NCI-H446 treated with DMSO at 0.1 percent for 48 hours (cell line): ENCODE measurements at regions not wholly inside any gene's neighbourhood (a gene's known extent, or its start where the extent isn't known, plus 50 kb on each side); places are given as distances from the start of the nearest gene placed in this dataset.

Source experiments
- DNase-seq: peaks from one replicate; lab custom pipeline; 2025; lab: John Stamatoyannopoulos, UW

- no peak for DNase-seq
Measured at GRCh38 chr5:118778941-118779340, 209.4 kb downstream of the DTWD2 start.

- DNase-seq: no peak
Measured at GRCh38 chr5:118777189-118777736, 211.1 kb downstream of the DTWD2 start.

GRCh38 chr5:118776755-118777154, 211.6 kb downstream of the DTWD2 start:
- DNase-seq: no peak

GRCh38 chr5:118775790-118776499, 212.4 kb downstream of the DTWD2 start:
- no peak for DNase-seq

GRCh38 chr5:118768607-118769175, 219.7 kb downstream of the DTWD2 start:
- DNase-seq: no peak

GRCh38 chr5:118762291-118762690, 226.1 kb downstream of the DTWD2 start:
- DNase-seq: no peak

GRCh38 chr5:118761814-118762213, 226.5 kb downstream of the DTWD2 start:
- no peak for DNase-seq

GRCh38 chr5:118752969-118753368, 235.4 kb downstream of the DTWD2 start:
- DNase-seq: no peak

- DNase-seq: no peak
Measured at GRCh38 chr5:118736396-118736795, 252.0 kb downstream of the DTWD2 start.

GRCh38 chr5:118733394-118733793, 255.0 kb downstream of the DTWD2 start:
- DNase-seq: no peak

GRCh38 chr5:118728191-118728590, 260.2 kb downstream of the DTWD2 start:
- no peak for DNase-seq

GRCh38 chr5:118726891-118727290, 261.5 kb downstream of the DTWD2 start:
- DNase-seq: no peak

- DNase-seq: no peak
Measured at GRCh38 chr5:118723021-118723338, 265.4 kb downstream of the DTWD2 start.

- DNase-seq: no peak
Measured at GRCh38 chr5:118722122-118723020, 266.0 kb downstream of the DTWD2 start.

- no peak for DNase-seq
Measured at GRCh38 chr5:118711727-118712126, 276.6 kb downstream of the DTWD2 start.

- DNase-seq: no peak
Measured at GRCh38 chr5:118705959-118706667, 282.2 kb downstream of the DTWD2 start.

GRCh38 chr5:118703241-118703640, 285.1 kb downstream of the DTWD2 start:
- DNase-seq: no peak

GRCh38 chr5:118701791-118702190, 286.6 kb downstream of the DTWD2 start:
- no peak for DNase-seq

- no peak for DNase-seq
Measured at GRCh38 chr5:118700510-118700909, 287.8 kb downstream of the DTWD2 start.

- no peak for DNase-seq
Measured at GRCh38 chr5:118698774-118699173, 289.6 kb downstream of the DTWD2 start.

- DNase-seq: no peak
Measured at GRCh38 chr5:118696076-118696475, 292.3 kb downstream of the DTWD2 start.

- DNase-seq: peak; percentile 94
Measured at GRCh38 chr5:118692811-118693342, 295.5 kb downstream of the DTWD2 start.
